HG03103 (cell line): ENCODE measurements at regions not wholly inside any gene's neighbourhood (a gene's known extent, or its start where the extent isn't known, plus 50 kb on each side); places are given as distances from the start of the nearest gene placed in this dataset.
A peak's percentile ranks its signal among the peaks of the same experiment; 100 is the strongest.

Experiments
- ATAC-seq: cut with Tn5 transposase; IDR thresholded peaks from one replicate; pipeline ENCODE4 v1.9.1; 2021; ENCODE audit warnings: low read depth; ENCODE audit not compliant: unreplicated experiment

GRCh38 chr2:205902900-205903237, 183.1 kb downstream of the INO80D start:
- ATAC-seq: no peak

GRCh38 chr2:205902041-205902899, 183.7 kb downstream of the INO80D start:
- no peak for ATAC-seq

- ATAC-seq: no peak
Observed at GRCh38 chr2:205901491-205901890, 184.5 kb downstream of the INO80D start.

GRCh38 chr2:205898744-205899143, 187.2 kb downstream of the INO80D start:
- no peak for ATAC-seq

- ATAC-seq: no peak
Observed at GRCh38 chr2:205895981-205896655, 189.9 kb downstream of the INO80D start.

- no peak for ATAC-seq
Observed at GRCh38 chr2:205892665-205893259, 193.2 kb downstream of the INO80D start.

- no peak for ATAC-seq
Observed at GRCh38 chr2:205892251-205892655, 193.7 kb downstream of the INO80D start.

GRCh38 chr2:205889114-205889513, 196.9 kb downstream of the INO80D start:
- no peak for ATAC-seq

- no peak for ATAC-seq
Observed at GRCh38 chr2:205887637-205888036, 198.3 kb downstream of the INO80D start.

- ATAC-seq: peak; percentile 74
Observed at GRCh38 chr2:205885492-205886099, 200.4 kb downstream of the INO80D start.

GRCh38 chr2:205883965-205884364, 201.7 kb downstream of the NRP2 start:
- no peak for ATAC-seq

- no peak for ATAC-seq
Observed at GRCh38 chr2:205882806-205883425, 200.6 kb downstream of the NRP2 start.

GRCh38 chr2:205880048-205880447, 197.7 kb downstream of the NRP2 start:
- no peak for ATAC-seq

GRCh38 chr2:205878999-205879762, 196.9 kb downstream of the NRP2 start:
- no peak for ATAC-seq

GRCh38 chr2:205877496-205877895, 195.2 kb downstream of the NRP2 start:
- ATAC-seq: no peak

GRCh38 chr2:205876127-205876526, 193.8 kb downstream of the NRP2 start:
- no peak for ATAC-seq

GRCh38 chr2:205872716-205873115, 190.4 kb downstream of the NRP2 start:
- no peak for ATAC-seq

GRCh38 chr2:205869439-205869838, 187.1 kb downstream of the NRP2 start:
- ATAC-seq: no peak

- ATAC-seq: no peak
Observed at GRCh38 chr2:205868773-205869333, 186.6 kb downstream of the NRP2 start.

GRCh38 chr2:205868053-205868452, 185.8 kb downstream of the NRP2 start:
- ATAC-seq: no peak
